Endothelial cell of umbilical vein (primary cell): ENCODE measurements at regions not wholly inside any gene's neighbourhood (a gene's known extent, or its start where the extent isn't known, plus 50 kb on each side); places are given as distances from the start of the nearest gene placed in this dataset.

Experiments used
- BruUV-seq: library from RNA; stranded (reverse); fragments of 400-500 nt; replicated peaks from 2 replicates; lab custom pipeline; 2021; lab: Mats Ljungman, UMichigan
- CTCF ChIA-PET: fragments of 300-600, 350-600 bp; sonication (Branson Sonifier 250); formaldehyde crosslinking; loops from one replicate; lab custom pipeline; 2021; ENCODE audit warnings: antibody characterized with exemption, inconsistent platforms; lab: Charles Lee
- POLR2A ChIA-PET: fragments of 300-600, 350-600 bp; sonication (Branson Sonifier 250); formaldehyde crosslinking; loops from one replicate; lab custom pipeline; 2021; ENCODE audit warnings: antibody characterized with exemption, inconsistent platforms; lab: Charles Lee
- DNase-seq: peaks from one replicate; pipeline ENCODE4 v3.0.0-alpha.2; 2011; ENCODE audit warnings: low read depth, low spot score
- FAIRE-seq: peaks from 2 replicates; lab custom pipeline; 2011; peaks lifted over from hg19 to GRCh38; lab: Jason Lieb, UNC
- H2AFZ ChIP-seq: 2 replicates; pipeline ENCODE4 v1.6.0; 2012; ENCODE audit warnings: low read depth, low read length, control low read depth, inconsistent platforms
- H3K27ac ChIP-seq: 2 replicates; pipeline ENCODE4 v1.5.1; 2011; ENCODE audit warnings: low read depth, mild to moderate bottlenecking, control low read depth, low read length, moderate library complexity; ENCODE audit not compliant: insufficient read depth
- H3K27me3 ChIP-seq, 2 experiments: 2 replicates each; pipeline versions ENCODE4 v1.6.0 to v1.6.1; 2011; ENCODE audit warnings: low read length in 2 of 2, mixed read lengths in 1 of 2; ENCODE audit not compliant: control insufficient read depth in 2 of 2, insufficient read depth in 2 of 2
- H3K36me3 ChIP-seq, 2 experiments: 2 replicates in 1 of 2; 3 replicates in 1 of 2; pipeline ENCODE4 v1.5.1; 2011; ENCODE audit warnings: low read length in 2 of 2, mild to moderate bottlenecking in 1 of 2, moderate library complexity in 1 of 2; ENCODE audit not compliant: control insufficient read depth in 2 of 2, insufficient read depth in 2 of 2; ENCODE audit errors: extremely low read depth in 1 of 2
- H3K4me1 ChIP-seq: 3 replicates; pipeline ENCODE4 v1.5.1; 2011; ENCODE audit warnings: mild to moderate bottlenecking, low read length; ENCODE audit not compliant: control insufficient read depth, insufficient read depth; ENCODE audit errors: extremely low read depth
- H3K4me2 ChIP-seq: 2 replicates; pipeline ENCODE4 v1.6.1; 2011; ENCODE audit warnings: low read length, control low read depth, mixed read lengths; ENCODE audit not compliant: insufficient read depth
- H3K4me3 ChIP-seq, 3 experiments: fragments of 200-600 bp in 1 of 3; sonication (generic), shearing (Covaris generic) in 1 of 3; replicated peaks in 1 of 3; 2 replicates each; pipeline ENCODE4 v1.5.1; 2011 to 2016; ENCODE audit warnings: control low read depth in 3 of 3, low read length in 3 of 3, mild to moderate bottlenecking in 2 of 3, inconsistent platforms in 1 of 3, low read depth in 1 of 3, moderate library complexity in 1 of 3; ENCODE audit not compliant: insufficient read depth in 1 of 3
- H3K79me2 ChIP-seq: 2 replicates; pipeline ENCODE4 v1.6.0; 2012; ENCODE audit warnings: low read length, inconsistent platforms; ENCODE audit not compliant: control insufficient read depth, insufficient read depth
- H3K9ac ChIP-seq: replicated peaks from 2 replicates; pipeline ENCODE3; 2011; ENCODE audit warnings: low read length, control low read depth; ENCODE audit not compliant: insufficient read depth; ENCODE audit errors: extremely low read depth
- H3K9me1 ChIP-seq: replicated peaks from 3 replicates; pipeline ENCODE4 v1.6.0; 2011; ENCODE audit warnings: mild to moderate bottlenecking, low read length; ENCODE audit not compliant: control insufficient read depth, insufficient read depth; ENCODE audit errors: extremely low read depth
- H3K9me3 ChIP-seq: replicated peaks from 2 replicates; pipeline ENCODE4 v1.5.1; 2012; ENCODE audit warnings: low read length, inconsistent platforms; ENCODE audit not compliant: control insufficient read depth, insufficient read depth
- H4K20me1 ChIP-seq: replicated peaks from 2 replicates; pipeline ENCODE3; 2011; ENCODE audit warnings: mild to moderate bottlenecking, low read length; ENCODE audit not compliant: control insufficient read depth, insufficient read depth; ENCODE audit errors: extremely low read depth
- CTCF ChIP-seq, 2 donors: IDR thresholded peaks; 1 replicate in 1 of 2; 2 replicates in 1 of 2; pipeline ENCODE4 v1.5.1; 2011; ENCODE audit warnings: low read length in 2 of 2, mild to moderate bottlenecking in 2 of 2, moderate library complexity in 2 of 2, control low read depth in 1 of 2, inconsistent platforms in 1 of 2, low read depth in 1 of 2; ENCODE audit not compliant: insufficient read depth in 1 of 2; ENCODE audit errors: extremely low read depth in 1 of 2
- EZH2 ChIP-seq: IDR thresholded peaks from 2 replicates; pipeline ENCODE4 v1.6.1; 2012; ENCODE audit warnings: borderline replicate concordance, low read depth, mild to moderate bottlenecking, moderate library complexity, low read length, inconsistent platforms; ENCODE audit not compliant: severe bottlenecking
- FOS ChIP-seq: IDR thresholded peaks from 2 replicates; pipeline ENCODE4 v1.6.1; 2011; ENCODE audit warnings: mild to moderate bottlenecking, low read length, moderate library complexity, borderline replicate concordance; ENCODE audit not compliant: insufficient read depth
- GATA2 ChIP-seq: IDR thresholded peaks from 2 replicates; pipeline ENCODE4 v1.7.0; 2011; ENCODE audit warnings: low read depth, mild to moderate bottlenecking, moderate library complexity, mixed read lengths, low read length; ENCODE audit not compliant: insufficient read length, insufficient read depth
- JUN ChIP-seq: IDR thresholded peaks from 2 replicates; pipeline ENCODE4 v1.6.1; 2011; ENCODE audit warnings: borderline replicate concordance, low read depth; ENCODE audit not compliant: insufficient read length, insufficient read depth
- MYC ChIP-seq: IDR thresholded peaks from one replicate; pipeline ENCODE4 v1.6.1; 2011; ENCODE audit warnings: mild to moderate bottlenecking, low read depth, low read length
- POLR2A ChIP-seq: IDR thresholded peaks from 2 replicates; pipeline ENCODE4 v1.6.1; 2012; ENCODE audit warnings: low read depth, mild to moderate bottlenecking, control low read depth, low read length
- dilution Hi-C: fragments of 300-500 bp; cut with MboI; formaldehyde crosslinking; loops from one replicate; pipeline ENCODE4 v1.15.0; 2019; ENCODE audit warnings: low sequenced_read_pairs; ENCODE audit not compliant: extremely low pct_ligation_motif_present
- intact Hi-C: fragments of 100-400 bp; cut with micrococcal nuclease; formaldehyde crosslinking; loops from one replicate; pipeline ENCODE4 v1.10.0; 2022
- TF ChIP-seq, protein P1 (sequence below): IDR thresholded peaks from 2 replicates; pipeline ENCODE4 v1.6.1; 2011; ENCODE audit not compliant: insufficient read depth, insufficient read length

DNA sequence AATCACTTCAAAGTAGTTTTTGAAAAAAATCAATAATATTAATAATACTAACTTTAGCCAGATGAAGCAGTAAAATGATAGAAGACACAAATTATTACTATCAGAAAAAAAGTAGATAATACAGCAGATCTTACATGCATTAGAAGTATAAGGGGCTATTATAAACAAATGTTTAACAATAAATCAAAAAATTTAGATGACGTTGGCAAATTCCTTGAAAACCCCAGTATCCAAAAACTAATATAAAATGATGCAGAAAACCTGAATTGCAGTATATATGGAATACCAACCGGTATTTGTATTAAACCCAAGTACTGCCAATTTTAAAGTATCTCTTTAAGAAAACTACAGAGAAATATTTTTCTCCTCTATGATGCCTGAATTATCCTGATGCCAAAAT lies 573.3 kb upstream of the CTNND2 start:
- Histone ChIP-seq H4K20me1 (no peaks in the 10 kb centered on the region), H3K79me2 (no peaks in the 10 kb centered on the region), H3K27me3 (no peaks in the 10 kb centered on the region), H3K36me3 (no peaks in the 10 kb centered on the region), H3K4me3 (no peak overlapping the region), H3K9me3 (no peaks in the 10 kb centered on the region), H2AFZ (no peak overlapping the region), H3K27ac (no peak overlapping the region), H3K4me2 (no peak overlapping the region), H3K9me1 (no peaks in the 10 kb centered on the region), H3K9ac (no peak overlapping the region), H3K4me1 (no peaks in the 10 kb centered on the region)
- intact Hi-C loops (no loop called here), dilution Hi-C loops (no loop called here)
- CTCF ChIA-PET = no interaction called here
- POLR2A ChIA-PET = no interaction called here
- no TSS peak for BruUV-seq
- TF ChIP-seq MYC (no peak), GATA2 (no peak), POLR2A (no peak), FOS (no peak), CTCF (IDR thresholded peaks at IDR 0.05; ENCODE audit: extremely low read depth in 1 of 2, insufficient read depth in 1 of 2, low read depth in 1 of 2, low read length in 2 of 2) (no peak), EZH2 (no peak), JUN (no peak)
- TF ChIP-seq, protein P1, sequence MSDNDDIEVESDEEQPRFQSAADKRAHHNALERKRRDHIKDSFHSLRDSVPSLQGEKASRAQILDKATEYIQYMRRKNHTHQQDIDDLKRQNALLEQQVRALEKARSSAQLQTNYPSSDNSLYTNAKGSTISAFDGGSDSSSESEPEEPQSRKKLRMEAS = no peak
- FAIRE-seq (no peak), DNase-seq (no peak)
